ENCODE measurements at regions not wholly inside any gene's neighbourhood (a gene's known extent, or its start where the extent isn't known, plus 50 kb on each side); places are given as distances from the start of the nearest gene placed in this dataset.

- no peak for TF ChIP-seq POLR2A (IDR thresholded peaks at IDR 0.05)
- no peak for TF ChIP-seq CTCF (IDR thresholded peaks at IDR 0.05)
- H3K27ac ChIP-seq, result no peak overlapping the region
- H3K4me1 ChIP-seq, result no peaks in the 10 kb centered on the region
- H3K9me3 ChIP-seq, result no peaks in the 10 kb centered on the region
- ATAC-seq, result no peak
- no peak for DNase-seq
- intact Hi-C loops (cut with DNase I), result no loop called here
- H3K27me3 ChIP-seq, result no peaks in the 10 kb centered on the region
- no peak overlapping the region for H3K4me3 ChIP-seq
- no peaks in the 10 kb centered on the region for H3K36me3 ChIP-seq (replicated peaks in 1 of 2; ENCODE audit: insufficient read depth in 1 of 2, low read depth in 2 of 2)
These were observed 772.1 kb upstream of the MAP3K7 start for GRCh38 chr6:91358986-91359385.

- TF ChIP-seq CTCF (IDR thresholded peaks at IDR 0.05) (no peak), POLR2A (IDR thresholded peaks at IDR 0.05) (no peak)
- H3K27ac ChIP-seq, result no peak overlapping the region
- intact Hi-C loops (cut with DNase I), result no loop called here
- no peaks in the 10 kb centered on the region for H3K9me3 ChIP-seq
- DNase-seq (peak in 1 of 4 donors; percentile 3), ATAC-seq (no peak)
- WGBS, 2 donors, result 52 to 55% methylated on average over 4 of the region's 4 CpGs
- no peaks in the 10 kb centered on the region for H3K27me3 ChIP-seq
- H3K4me1 ChIP-seq, result no peaks in the 10 kb centered on the region
- no peak overlapping the region for H3K4me3 ChIP-seq
- no peaks in the 10 kb centered on the region for H3K36me3 ChIP-seq (replicated peaks in 1 of 2; ENCODE audit: insufficient read depth in 1 of 2, low read depth in 2 of 2)
These were observed 766.0 kb upstream of the MAP3K7 start for GRCh38 chr6:91352878-91353277.

- TF ChIP-seq CTCF (IDR thresholded peaks at IDR 0.05) (no peak), POLR2A (IDR thresholded peaks at IDR 0.05) (no peak)
- Histone ChIP-seq H3K4me3 (no peak overlapping the region), H3K36me3 (replicated peaks in 1 of 2; ENCODE audit: insufficient read depth in 1 of 2, low read depth in 2 of 2) (no peaks in the 10 kb centered on the region), H3K27me3 (no peaks in the 10 kb centered on the region), H3K4me1 (no peaks in the 10 kb centered on the region), H3K27ac (no peak overlapping the region), H3K9me3 (no peaks in the 10 kb centered on the region)
- ATAC-seq (no peak), DNase-seq (no peak)
- intact Hi-C loops (cut with DNase I), result no loop called here
- WGBS, 2 donors, result 60 to 64% methylated on average over 3 of the region's 3 CpGs
These were observed 765.4 kb upstream of the MAP3K7 start for GRCh38 chr6:91352321-91352720.

- Histone ChIP-seq H3K36me3 (replicated peaks in 1 of 2; ENCODE audit: insufficient read depth in 1 of 2, low read depth in 2 of 2) (no peaks in the 10 kb centered on the region), H3K9me3 (no peaks in the 10 kb centered on the region), H3K27ac (no peak overlapping the region), H3K27me3 (no peaks in the 10 kb centered on the region), H3K4me3 (no peak overlapping the region), H3K4me1 (no peaks in the 10 kb centered on the region)
- intact Hi-C loops (cut with DNase I), result no loop called here
- ATAC-seq (no peak), DNase-seq (no peak)
- TF ChIP-seq POLR2A (IDR thresholded peaks at IDR 0.05), result no peak
- no peak for TF ChIP-seq CTCF (IDR thresholded peaks at IDR 0.05)
These were observed 763.5 kb upstream of the MAP3K7 start for GRCh38 chr6:91350146-91350908.

GRCh38 chr6:91341473-91341872 is 754.6 kb upstream of the MAP3K7 start:
- Histone ChIP-seq H3K9me3 (no peaks in the 10 kb centered on the region), H3K4me3 (no peak overlapping the region), H3K4me1 (no peaks in the 10 kb centered on the region), H3K36me3 (replicated peaks in 1 of 2; ENCODE audit: insufficient read depth in 1 of 2, low read depth in 2 of 2) (no peaks in the 10 kb centered on the region), H3K27me3 (no peaks in the 10 kb centered on the region), H3K27ac (no peak overlapping the region)
- ATAC-seq (no peak), DNase-seq (no peak)
- no peak for TF ChIP-seq POLR2A (IDR thresholded peaks at IDR 0.05)
- TF ChIP-seq CTCF (IDR thresholded peaks at IDR 0.05), result no peak
- WGBS, 2 donors, result 23 to 31% methylated on average over 3 of the region's 3 CpGs
- intact Hi-C loops (cut with DNase I), result no loop called here

All from body of pancreas (tissue), 4 donors.